ENCODE measurements at regions not wholly inside any gene's neighbourhood (a gene's known extent, or its start where the extent isn't known, plus 50 kb on each side); places are given as distances from the start of the nearest gene placed in this dataset.

DNA sequence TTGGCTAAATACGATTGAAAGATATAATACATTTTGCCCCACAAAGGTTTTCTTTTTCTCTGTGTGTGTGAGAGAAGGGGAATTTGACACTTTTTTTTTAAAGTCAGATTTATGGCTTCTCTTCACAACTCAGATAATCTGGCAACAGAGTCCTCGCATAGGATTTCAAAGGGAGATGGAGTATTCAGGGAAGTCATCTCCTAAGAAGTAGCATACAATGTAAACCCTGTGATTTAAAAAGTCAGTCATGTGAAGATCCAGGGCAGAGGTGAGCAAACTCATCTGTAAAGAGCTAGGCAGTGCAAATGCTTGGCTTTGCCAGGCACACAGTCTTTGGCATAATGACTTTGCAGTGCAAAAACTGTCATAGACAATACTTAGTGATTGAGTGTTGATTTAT, 1526.3 kb downstream of the AACS start:
- H3K9ac ChIP-seq (ENCODE audit: low read length) = no peak overlapping the region
- H3K27me3 ChIP-seq (ENCODE audit: insufficient read depth, low read length) = no peaks in the 10 kb centered on the region
- TF ChIP-seq, protein P1, sequence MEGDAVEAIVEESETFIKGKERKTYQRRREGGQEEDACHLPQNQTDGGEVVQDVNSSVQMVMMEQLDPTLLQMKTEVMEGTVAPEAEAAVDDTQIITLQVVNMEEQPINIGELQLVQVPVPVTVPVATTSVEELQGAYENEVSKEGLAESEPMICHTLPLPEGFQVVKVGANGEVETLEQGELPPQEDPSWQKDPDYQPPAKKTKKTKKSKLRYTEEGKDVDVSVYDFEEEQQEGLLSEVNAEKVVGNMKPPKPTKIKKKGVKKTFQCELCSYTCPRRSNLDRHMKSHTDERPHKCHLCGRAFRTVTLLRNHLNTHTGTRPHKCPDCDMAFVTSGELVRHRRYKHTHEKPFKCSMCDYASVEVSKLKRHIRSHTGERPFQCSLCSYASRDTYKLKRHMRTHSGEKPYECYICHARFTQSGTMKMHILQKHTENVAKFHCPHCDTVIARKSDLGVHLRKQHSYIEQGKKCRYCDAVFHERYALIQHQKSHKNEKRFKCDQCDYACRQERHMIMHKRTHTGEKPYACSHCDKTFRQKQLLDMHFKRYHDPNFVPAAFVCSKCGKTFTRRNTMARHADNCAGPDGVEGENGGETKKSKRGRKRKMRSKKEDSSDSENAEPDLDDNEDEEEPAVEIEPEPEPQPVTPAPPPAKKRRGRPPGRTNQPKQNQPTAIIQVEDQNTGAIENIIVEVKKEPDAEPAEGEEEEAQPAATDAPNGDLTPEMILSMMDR (IDR thresholded peaks at IDR 0.05; ENCODE audit: low read length) = no peak
- TF ChIP-seq EZH2 (IDR thresholded peaks at IDR 0.05; ENCODE audit: borderline replicate concordance, low read length) = no peak

DNA sequence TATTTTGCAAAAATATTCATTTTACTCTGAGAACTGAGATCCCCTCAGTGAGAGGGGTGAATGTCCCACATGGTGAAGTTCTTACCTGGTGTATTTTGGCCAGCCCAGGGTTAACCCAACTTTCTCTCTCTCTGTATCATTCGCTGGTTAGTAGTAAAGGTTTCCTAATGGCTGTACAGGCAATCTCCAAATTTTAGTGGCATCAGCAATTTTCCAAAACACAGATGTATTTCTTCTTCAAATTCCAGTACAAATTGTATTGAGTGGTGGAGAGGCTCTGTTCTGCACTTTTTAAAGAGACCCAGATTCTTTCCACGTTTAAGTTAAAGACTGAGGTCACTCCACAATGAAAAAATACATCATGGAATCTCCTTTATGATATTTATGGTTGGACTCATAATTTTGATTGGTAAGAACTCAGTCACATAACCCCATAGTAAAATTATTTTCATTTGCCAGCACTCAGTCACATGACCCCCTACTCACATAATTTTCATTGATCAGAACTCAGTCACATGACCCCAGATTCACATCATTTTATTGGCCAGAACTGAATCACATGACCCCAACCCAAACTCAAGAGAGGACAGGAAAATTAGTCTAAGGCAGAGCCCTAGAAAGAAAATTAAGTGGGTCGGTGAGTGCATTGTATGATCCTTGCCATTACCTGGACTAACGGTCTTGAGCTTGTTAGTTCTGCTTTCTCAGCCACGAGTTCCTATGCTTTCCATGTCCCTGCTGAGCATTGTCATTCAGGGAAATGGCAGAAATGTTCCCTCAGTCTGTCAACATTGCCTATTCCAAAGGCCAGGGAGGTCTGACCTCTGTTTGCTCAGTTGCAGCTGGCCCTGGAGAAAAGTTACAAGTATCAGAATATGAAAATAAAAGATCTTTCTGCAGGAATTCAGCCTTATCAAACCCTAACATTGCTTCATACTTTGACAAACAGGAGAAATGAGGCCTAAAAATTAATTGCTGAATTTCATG, 1536.2 kb downstream of the AACS start:
- Histone ChIP-seq H4K20me1 (ENCODE audit: insufficient read depth, low read length) (no peaks in the 10 kb centered on the region), H3K9ac (ENCODE audit: low read length) (no peak overlapping the region), H3K4me3 (ENCODE audit: low read depth, low read length, poor library complexity, severe bottlenecking) (no peak overlapping the region), H3K4me2 (ENCODE audit: low read length) (no peak overlapping the region), H2AFZ (ENCODE audit: low read length) (no peak overlapping the region), H3K36me3 (ENCODE audit: insufficient read depth, low read length) (no peaks in the 10 kb centered on the region), H3K9me2 (ENCODE audit: low read depth, low read length) (no peaks in the 10 kb centered on the region), H3K9me3 (ENCODE audit: low read length) (no peaks in the 10 kb centered on the region), H3F3A (ENCODE audit: insufficient read depth, low read length) (no peaks in the 10 kb centered on the region), H3K27ac (ENCODE audit: low read depth, low read length, poor library complexity, severe bottlenecking) (no peak overlapping the region), H3K27me3 (ENCODE audit: insufficient read depth, low read length) (no peaks in the 10 kb centered on the region), H3K79me2 (ENCODE audit: insufficient read depth, low read length) (no peaks in the 10 kb centered on the region), H3K4me1 (ENCODE audit: insufficient read depth, low read length, severe bottlenecking) (no peaks in the 10 kb centered on the region)
- TF ChIP-seq, protein P1 (IDR thresholded peaks at IDR 0.05; ENCODE audit: low read length) = no peak
- TF ChIP-seq EZH2 (IDR thresholded peaks at IDR 0.05; ENCODE audit: borderline replicate concordance, low read length) = no peak

More for the DNA sequence above, 1526.3 kb downstream of the AACS start:
- Histone ChIP-seq H3K4me1 (ENCODE audit: insufficient read depth, low read length, severe bottlenecking) (no peaks in the 10 kb centered on the region), H3K27ac (ENCODE audit: low read depth, low read length, poor library complexity, severe bottlenecking) (no peak overlapping the region), H2AFZ (ENCODE audit: low read length) (no peak overlapping the region), H4K20me1 (ENCODE audit: insufficient read depth, low read length) (no peaks in the 10 kb centered on the region), H3K79me2 (ENCODE audit: insufficient read depth, low read length) (no peaks in the 10 kb centered on the region), H3K9me2 (ENCODE audit: low read depth, low read length) (no peaks in the 10 kb centered on the region), H3K4me2 (ENCODE audit: low read length) (no peak overlapping the region), H3K36me3 (ENCODE audit: insufficient read depth, low read length) (no peaks in the 10 kb centered on the region), H3K9me3 (ENCODE audit: low read length) (no peaks in the 10 kb centered on the region), H3K4me3 (ENCODE audit: low read depth, low read length, poor library complexity, severe bottlenecking) (no peak overlapping the region), H3F3A (ENCODE audit: insufficient read depth, low read length) (no peaks in the 10 kb centered on the region)

DNA sequence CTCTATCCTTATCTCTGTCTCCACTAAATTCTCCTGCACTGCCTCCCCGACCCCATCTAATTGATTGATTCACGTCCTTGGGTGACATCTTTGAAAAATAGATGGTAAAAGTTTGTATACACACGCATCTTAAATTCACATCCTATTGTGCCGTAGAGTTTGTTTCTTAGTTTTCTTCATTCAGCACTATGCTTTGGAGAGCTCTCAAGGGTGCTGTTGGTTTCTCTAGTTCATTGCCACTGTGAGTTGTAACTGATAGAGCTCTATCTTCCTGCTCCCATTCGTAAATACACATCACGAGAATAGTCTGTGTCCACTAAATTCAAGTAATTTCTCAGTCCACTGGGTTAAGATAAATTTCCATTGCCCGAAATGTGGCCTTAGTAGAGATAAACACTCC, 1537.4 kb downstream of the AACS start:
- H3K4me3 ChIP-seq (ENCODE audit: low read depth, low read length, poor library complexity, severe bottlenecking) = no peak overlapping the region
- no peak overlapping the region for H2AFZ ChIP-seq (ENCODE audit: low read length)
- H3K9ac ChIP-seq (ENCODE audit: low read length) = no peak overlapping the region
- no peaks in the 10 kb centered on the region for H3K36me3 ChIP-seq (ENCODE audit: insufficient read depth, low read length)
- H3K27me3 ChIP-seq (ENCODE audit: insufficient read depth, low read length) = no peaks in the 10 kb centered on the region
- H3K79me2 ChIP-seq (ENCODE audit: insufficient read depth, low read length) = no peaks in the 10 kb centered on the region
- no peaks in the 10 kb centered on the region for H3F3A ChIP-seq (ENCODE audit: insufficient read depth, low read length)
- no peaks in the 10 kb centered on the region for H3K9me2 ChIP-seq (ENCODE audit: low read depth, low read length)
- TF ChIP-seq, protein P1 (IDR thresholded peaks at IDR 0.05; ENCODE audit: low read length) = no peak
- no peak for TF ChIP-seq EZH2 (IDR thresholded peaks at IDR 0.05; ENCODE audit: borderline replicate concordance, low read length)
- no peak overlapping the region for H3K27ac ChIP-seq (ENCODE audit: low read depth, low read length, poor library complexity, severe bottlenecking)
- no peaks in the 10 kb centered on the region for H4K20me1 ChIP-seq (ENCODE audit: insufficient read depth, low read length)
- H3K4me1 ChIP-seq (ENCODE audit: insufficient read depth, low read length, severe bottlenecking) = no peaks in the 10 kb centered on the region
- no peak overlapping the region for H3K4me2 ChIP-seq (ENCODE audit: low read length)
- no peaks in the 10 kb centered on the region for H3K9me3 ChIP-seq (ENCODE audit: low read length)
